Neural progenitor cell (in vitro differentiated cells): ENCODE measurements at regions not wholly inside any gene's neighbourhood (a gene's known extent, or its start where the extent isn't known, plus 50 kb on each side); places are given as distances from the start of the nearest gene placed in this dataset.

Experiments
- EZH2 ChIP-seq: fragments of 200-600 bp; sonication (generic); IDR thresholded peaks from 2 replicates; pipeline ENCODE4 v1.6.1; 2017; ENCODE audit warnings: antibody characterized with exemption, mild to moderate bottlenecking, moderate library complexity
- EZH2phosphoT487 ChIP-seq: fragments of 200-600 bp; sonication (generic); IDR thresholded peaks from 2 replicates; pipeline ENCODE4 v1.6.1; 2017; ENCODE audit warnings: antibody characterized with exemption
- TF ChIP-seq, protein P1 (sequence below): fragments of 200-600 bp; sonication (generic); IDR thresholded peaks from 2 replicates; pipeline ENCODE4 v1.5.1; 2017; ENCODE audit warnings: antibody characterized with exemption, mild to moderate bottlenecking

DNA sequence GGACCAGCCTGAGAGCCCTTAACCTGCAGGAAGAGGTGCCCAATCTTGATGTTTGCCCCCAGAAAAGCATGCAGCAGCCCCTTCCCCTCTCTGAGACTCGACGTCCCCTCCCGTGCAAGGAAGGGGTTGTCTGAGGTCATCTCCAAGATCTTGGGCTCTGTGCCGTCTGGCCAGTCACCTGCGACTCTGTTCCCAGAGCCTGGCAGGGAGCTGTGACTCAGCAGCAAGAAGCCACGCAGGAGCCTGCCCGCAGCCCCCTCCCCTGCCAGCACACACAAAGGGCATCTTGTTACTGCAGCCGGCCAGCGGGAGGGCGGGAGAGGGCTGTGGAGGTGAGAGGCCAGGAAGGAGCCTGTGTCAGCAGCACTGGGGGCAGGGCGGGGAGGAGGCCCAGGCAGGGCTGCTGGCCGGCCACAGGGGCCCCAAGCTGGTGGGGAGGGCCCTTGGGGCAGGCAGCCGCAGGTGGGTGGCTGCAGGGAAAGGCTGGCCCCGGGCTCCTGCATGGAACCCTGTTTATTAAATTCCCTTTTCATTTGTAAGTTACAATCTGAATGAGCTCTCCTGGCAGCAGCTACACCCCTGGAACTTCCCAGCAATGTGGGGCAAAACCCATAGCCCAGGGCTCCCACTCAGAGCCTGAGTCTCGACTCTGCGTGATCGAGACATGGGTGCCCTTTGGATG lies 103.7 kb upstream of the ZMIZ1 start:
- TF ChIP-seq, protein P1, sequence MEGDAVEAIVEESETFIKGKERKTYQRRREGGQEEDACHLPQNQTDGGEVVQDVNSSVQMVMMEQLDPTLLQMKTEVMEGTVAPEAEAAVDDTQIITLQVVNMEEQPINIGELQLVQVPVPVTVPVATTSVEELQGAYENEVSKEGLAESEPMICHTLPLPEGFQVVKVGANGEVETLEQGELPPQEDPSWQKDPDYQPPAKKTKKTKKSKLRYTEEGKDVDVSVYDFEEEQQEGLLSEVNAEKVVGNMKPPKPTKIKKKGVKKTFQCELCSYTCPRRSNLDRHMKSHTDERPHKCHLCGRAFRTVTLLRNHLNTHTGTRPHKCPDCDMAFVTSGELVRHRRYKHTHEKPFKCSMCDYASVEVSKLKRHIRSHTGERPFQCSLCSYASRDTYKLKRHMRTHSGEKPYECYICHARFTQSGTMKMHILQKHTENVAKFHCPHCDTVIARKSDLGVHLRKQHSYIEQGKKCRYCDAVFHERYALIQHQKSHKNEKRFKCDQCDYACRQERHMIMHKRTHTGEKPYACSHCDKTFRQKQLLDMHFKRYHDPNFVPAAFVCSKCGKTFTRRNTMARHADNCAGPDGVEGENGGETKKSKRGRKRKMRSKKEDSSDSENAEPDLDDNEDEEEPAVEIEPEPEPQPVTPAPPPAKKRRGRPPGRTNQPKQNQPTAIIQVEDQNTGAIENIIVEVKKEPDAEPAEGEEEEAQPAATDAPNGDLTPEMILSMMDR, result no peak
- TF ChIP-seq EZH2phosphoT487 (no peak), EZH2 (no peak)
